Endometrium (tissue), 2 donors: ENCODE measurements at regions not wholly inside any gene's neighbourhood (a gene's known extent, or its start where the extent isn't known, plus 50 kb on each side); places are given as distances from the start of the nearest gene placed in this dataset.
"Not testable (repeated sequence)": the region's sequence is repeated elsewhere in the genome, so short reads cannot be mapped to it uniquely, and the experiment has no call there.

Experiments used
- FAIRE-seq: peaks from 2 replicates; lab custom pipeline; 2012; peaks lifted over from hg19 to GRCh38; lab: Jason Lieb, UNC
- donor health status: control.
- donor health status: control.

DNA sequence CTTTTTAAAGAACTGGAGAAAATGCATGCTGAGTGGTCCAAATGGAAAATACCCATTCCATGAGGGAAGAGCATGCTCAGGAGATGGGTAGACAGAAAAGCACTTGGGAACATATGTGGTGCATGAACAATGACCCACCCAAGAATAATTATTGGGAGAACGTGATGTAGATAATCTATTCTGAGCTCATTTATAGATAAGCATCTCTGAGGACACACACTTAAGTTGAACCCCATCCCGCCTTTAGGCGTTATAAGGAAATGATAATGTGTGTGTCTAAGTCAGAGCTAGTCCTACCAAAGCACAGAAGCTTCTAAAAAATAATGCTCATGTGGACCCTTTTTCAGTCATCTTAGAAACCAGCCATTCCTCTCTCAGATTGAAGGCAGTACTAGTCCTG is 189.9 kb downstream of the KTN1 start:
- FAIRE-seq: no peak

DNA sequence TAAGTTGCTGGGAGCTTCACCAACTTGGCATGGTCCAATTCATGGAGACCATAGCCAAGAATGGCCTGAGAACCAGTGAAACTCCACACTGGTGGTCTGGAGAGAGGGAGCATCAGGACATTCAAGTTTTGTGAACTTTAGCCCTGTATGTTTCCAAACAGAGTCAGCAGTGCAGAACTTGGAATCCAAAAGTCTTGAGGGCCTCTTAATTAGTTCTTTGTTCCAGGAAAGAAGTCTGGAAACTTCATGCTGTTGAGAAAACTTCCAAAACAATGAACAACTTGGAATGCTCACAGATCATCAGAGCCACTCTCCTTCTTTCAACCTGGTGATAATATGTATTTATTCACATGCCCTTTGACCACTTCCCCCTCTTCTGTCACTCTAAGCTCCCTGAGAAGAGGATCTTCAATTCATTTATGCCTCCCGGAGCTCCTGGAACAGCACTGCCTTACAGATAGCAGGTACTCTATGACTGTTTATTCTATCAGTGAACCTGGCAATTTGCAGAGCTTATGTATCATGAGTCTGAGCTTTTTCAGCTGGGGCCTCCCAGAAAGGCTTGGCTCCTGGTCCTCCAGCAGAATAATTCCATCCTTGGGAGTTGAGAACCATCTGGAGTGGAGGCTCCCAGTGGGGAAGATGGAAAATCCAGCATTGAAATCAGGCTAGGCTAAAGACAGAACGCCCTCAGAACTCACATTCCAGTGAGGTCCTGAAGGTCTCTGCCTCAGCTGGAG is 191.4 kb downstream of the KTN1 start:
- no peak for FAIRE-seq

DNA sequence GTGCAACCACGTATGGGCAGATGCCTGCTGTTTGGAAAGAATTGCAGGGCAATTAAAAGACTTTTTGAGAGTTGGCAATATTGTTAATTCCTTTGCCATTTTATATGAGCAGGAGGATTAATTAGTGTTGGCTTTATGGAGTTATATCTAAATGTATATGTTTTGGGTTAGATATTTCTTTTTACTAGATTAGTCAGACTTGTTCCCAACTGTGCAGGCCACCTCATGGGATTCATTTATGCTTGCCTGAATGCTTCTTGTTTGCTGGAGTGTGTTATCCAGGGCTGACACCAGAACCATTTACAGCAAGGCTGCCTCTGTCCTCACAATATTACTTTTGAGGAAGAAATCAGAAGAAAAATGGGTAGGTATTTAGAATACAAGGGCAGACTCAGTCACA is 192.5 kb downstream of the KTN1 start:
- FAIRE-seq: no peak

DNA sequence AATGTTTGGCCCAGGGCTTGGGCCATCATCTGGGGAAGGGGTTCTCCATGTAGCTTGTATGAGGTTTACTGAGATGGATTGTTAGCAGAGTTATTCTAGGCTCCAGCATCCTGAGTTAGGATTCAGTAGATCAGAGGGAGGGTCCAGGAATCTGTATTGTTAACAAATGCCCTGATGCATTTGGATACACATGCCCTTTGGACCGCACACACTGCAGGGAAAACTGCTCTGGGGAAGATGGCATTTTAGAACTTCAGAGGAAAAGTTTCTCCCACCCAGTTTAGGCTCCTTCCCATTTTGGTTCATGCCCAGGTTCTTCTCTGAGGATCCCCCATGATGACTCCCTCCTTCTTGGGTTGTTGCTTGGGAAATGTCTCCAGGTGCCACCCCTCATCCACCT is 193.3 kb downstream of the KTN1 start:
- no peak for FAIRE-seq

- FAIRE-seq: no peak
Measured at GRCh38 chr14:55773984-55774545, 194.1 kb downstream of the KTN1 start.

- FAIRE-seq: no peak
Measured at GRCh38 chr14:55777877-55778276, 197.9 kb downstream of the KTN1 start.

DNA sequence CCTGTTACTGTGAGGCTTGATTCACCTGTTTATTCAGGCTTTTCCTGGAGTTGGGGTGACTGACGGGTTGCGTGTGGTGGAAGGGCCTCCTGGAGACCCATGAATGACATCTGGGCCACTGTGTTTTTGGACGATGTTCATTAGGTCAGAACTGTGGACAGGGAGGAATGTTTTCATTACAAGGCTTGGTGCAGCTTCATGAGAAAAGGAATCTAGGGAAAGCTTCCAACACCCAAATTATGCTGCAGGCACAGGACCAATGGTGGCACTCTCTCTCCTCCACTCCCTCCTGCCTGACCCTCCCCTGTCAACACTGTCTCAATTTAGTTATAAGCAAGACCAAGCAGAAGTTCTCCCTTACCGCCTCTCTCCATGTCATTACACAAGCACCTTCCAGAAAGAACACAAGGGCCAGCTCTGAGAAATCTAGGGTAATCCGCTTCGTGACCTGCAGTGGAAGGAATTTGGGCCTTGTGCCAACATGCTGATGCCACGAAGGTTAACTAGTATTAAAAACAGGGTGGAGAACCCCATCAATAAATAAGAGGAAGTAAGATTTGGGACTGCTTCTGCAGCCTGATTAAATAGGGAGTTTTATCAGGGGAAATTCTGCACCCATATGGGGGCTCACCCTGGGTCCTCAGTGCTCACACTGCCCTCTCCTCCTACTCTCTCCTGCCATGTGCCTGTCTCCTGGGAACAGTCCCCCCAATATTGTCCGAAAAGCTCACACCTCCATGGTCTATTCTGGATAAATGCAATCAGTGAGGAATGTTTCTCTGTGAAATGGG is 200.3 kb downstream of the KTN1 start:
- no peak for FAIRE-seq

- no peak for FAIRE-seq
Measured at GRCh38 chr14:55781046-55781445, 201.0 kb downstream of the KTN1 start.

DNA sequence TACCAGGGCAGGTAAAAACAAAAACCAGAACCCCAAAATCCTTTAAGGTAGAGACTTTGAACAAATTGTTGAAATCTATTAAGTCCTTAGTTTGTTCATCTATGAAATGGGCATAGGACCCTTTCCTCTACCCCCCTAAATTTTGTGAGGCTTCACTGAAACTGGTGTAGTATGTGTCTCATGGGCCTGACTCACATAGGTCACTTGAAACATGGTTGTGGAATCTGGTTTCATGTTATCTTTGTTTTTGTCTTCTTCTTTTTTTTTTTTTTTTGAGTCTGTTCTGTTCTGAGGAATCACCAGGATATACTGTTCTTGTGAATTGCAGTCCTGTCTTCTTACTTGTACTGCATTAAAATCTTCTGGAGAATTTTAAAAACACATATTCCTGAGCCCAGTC is 202.2 kb downstream of the KTN1 start:
- FAIRE-seq: no peak

DNA sequence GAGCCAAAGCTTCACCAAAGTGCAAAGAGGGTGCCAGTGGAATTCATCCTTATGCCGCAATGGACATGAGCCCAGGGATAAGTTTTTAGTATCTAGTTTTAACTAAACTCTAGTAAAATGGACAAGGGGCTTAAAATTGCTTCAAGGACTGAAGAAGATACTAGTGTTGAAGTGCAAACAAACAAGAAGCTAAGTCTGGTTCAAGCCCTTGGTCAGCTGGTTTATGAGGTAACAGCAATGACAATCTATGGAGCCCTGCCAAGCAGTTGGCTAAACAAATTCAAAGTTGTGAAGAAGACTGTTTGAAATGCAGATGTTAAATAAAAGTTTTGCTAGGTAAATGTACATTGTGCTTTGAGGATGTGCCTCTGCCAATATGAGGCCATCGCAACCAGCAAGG is 209.4 kb downstream of the KTN1 start:
- no peak for FAIRE-seq

GRCh38 chr14:55794655-55795595 is 214.9 kb downstream of the KTN1 start:
- FAIRE-seq: no peak

DNA sequence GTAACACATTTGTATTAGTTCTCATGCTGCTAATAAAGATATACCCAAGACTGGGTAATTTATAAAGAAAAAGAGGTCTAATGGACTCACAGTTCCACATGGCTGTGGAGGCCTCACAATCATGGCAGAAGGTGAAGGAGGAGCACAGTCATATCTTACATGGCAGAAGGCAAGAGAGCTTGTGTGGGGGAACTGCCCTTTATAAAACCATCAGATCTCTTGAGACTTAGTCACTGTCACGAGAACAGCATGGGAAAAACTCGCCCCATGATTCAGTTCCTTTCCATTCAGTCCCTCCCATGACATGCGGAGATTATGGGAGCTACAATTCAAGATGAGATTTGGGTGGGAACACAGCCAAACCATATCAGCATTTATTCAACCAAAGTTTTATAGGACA is 216.5 kb downstream of the KTN1 start:
- not testable (repeated sequence) for FAIRE-seq

DNA sequence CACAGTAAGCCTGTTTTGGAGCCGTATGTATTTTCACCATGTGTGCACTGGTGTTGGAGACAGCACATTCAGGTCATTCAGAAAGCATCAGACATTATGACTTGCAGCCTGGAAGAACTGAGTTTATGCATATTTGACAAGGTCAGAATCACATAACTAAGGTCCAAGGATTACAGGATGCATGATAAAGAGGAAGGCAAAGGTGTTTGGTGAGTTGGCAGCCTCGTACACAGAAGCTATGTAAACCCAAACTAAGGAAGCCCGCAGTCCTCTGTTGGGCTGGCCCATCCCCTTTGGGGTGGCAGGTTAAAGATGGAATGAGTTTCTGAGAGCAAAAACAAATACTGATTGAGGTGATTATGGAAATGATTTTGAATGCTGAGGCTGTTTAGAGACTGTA is 218.4 kb downstream of the KTN1 start:
- no peak for FAIRE-seq

DNA sequence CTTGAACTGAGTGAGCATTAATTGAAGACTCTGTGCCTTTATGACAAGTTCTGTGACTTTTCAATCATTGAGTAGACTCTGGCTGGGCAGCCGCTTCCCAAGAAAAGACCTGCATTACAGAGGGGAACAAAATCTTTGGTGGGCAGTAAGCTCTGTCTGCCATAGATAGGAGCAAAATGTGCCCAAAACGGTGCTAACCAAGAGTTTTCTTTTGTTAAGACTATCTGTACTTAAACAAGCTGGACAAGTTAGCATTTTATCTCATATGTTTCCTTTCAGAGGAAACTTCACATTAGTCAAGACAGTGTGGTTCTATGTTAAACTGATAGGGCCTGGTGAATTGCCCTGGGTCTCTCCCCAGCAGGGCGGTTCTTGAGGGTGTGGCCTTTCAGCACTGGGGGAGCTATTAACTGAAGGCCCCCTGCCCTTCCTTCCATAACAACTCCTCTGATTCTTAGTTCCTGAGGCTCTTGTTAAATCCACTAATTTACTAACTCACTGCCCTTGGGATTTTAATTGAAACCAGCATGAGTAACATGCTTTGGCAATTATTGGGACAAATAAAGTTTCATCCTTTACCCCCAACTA is 219.6 kb downstream of the KTN1 start:
- FAIRE-seq: no peak

DNA sequence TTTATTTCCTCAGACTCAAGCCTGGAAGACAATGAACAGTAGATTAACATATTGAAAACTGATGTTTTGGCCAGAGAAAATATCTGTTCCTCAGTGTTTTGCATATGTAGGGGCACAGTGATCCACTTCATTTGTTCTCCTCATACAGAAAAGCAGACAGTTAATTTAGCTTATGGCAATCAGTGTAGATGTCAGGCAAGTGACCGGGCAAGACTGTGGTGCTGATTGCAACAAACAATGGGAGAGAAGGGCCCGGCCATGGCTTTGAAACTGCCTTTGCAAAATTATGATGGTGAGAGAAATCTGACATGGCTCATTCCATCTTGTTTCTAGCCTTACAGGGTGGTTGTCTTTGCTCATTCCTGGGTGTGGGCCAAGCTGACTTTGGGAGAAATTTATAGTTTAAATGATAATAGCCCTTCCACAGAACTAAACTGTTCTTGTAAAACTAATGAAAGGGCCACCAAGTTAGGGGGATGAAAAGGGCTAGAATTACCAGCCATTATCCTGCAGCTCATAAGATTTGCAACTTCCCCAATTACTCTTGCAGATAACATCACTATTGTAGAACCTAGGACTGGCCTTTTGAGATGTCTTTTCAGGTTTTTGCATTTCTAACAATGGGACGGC is 220.3 kb downstream of the KTN1 start:
- no peak for FAIRE-seq

- FAIRE-seq: no peak
Measured at GRCh38 chr14:55801121-55801520, 221.1 kb downstream of the KTN1 start.

DNA sequence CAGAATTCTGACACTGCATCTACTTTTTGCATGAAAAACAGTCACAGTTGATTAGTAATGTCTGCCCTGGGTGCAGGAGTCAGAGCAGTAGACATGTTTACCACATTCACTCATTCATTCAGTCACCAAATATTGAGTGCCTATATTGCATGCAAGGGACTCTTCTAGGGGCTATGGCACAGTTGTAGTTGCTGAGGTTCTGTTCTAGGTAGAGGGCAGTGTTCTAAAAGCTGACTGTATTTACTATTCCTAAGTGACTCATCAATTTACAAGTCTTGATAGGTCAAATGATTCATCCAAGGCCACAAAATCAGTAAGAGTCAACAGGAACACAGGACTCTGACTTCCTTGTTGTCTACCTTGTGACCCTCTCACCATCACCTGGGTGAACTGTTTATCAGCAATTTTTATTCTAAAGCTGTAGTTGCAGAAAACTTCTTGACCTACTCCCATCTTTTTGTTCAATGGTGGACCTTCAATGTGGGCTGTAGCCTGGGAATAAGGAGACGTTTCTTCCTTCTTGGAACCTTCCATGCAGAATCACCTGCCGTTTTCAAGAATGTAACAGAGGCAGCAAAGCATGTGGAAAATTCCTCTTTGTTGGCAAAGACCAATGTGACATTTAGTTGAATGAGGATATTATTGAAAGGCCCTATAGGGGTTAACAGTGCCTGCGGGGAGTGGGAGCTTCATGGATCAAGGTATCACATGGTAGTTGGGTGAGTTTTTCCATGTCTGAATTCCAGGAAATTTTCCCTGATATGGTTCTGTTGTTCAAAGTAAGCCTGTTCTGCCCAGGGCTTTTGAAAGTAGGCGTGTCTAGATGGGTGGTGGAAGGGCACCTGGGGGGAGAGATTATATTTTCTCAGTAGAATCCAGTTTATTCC is 223.2 kb downstream of the KTN1 start:
- FAIRE-seq: no peak

DNA sequence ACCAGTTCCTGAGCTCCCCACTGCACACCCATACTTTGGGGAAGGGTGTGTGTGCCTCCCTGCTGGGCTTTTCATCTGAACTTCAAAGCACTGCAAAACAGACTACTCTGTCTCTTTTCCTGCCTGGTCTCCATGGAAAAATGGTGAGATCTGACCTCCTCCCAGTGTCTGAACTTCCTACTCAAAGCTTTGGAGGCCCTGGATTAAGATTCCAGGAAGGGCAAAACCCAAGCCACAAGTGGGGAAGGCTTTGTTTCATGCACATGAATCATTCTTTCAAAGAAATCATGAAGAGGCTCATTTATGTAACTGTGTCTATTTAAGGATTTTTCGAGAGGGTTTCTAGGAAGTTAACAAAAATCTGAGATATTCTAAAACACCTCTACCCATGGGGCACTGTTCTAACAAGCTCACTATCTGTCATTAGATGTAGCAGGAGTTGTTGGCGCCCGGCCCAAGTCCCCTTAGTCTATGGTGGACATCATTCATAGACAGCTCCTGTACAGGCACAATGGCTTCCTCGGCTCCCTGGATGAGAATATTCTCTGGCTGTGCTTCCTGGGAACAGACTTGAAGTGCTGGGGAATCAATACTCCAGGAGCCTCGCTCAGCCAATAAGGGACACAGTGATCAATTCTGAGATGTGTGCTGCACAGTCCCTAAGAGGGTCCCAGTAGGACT is 224.0 kb downstream of the KTN1 start:
- no peak for FAIRE-seq

DNA sequence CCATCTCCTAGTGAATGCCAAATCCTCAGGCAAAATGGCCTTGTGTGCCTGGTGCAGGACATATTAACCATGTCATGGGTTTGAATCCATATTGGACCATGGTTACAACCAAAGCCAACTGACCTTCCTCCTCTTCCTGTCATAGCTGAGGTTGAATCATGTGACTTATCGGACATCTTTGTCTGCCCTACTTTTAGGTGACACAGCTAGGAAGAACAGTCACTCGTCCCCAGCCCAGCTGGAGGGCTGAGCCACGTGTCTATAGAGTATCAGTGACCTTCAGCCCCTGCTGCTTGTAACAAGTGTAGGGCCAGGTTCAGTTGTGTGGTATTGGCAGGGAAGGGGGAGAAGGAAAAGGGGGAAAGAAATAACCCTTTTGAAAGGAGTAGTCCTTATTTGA is 225.2 kb downstream of the KTN1 start:
- FAIRE-seq: no peak
